IMR-90 (cell line): ENCODE measurements at regions not wholly inside any gene's neighbourhood (a gene's known extent, or its start where the extent isn't known, plus 50 kb on each side); places are given as distances from the start of the nearest gene placed in this dataset.

ENCODE experiments used
- BHLHE40 ChIP-seq: fragments of 150-350 bp; IDR thresholded peaks from 2 replicates; pipeline ENCODE4 v1.6.1; 2016; ENCODE audit warnings: mild to moderate bottlenecking, low read depth, low read length
- CEBPB ChIP-seq: IDR thresholded peaks from 2 replicates; pipeline ENCODE4 v1.6.1; 2012; ENCODE audit warnings: low read depth, low read length, improper control_type of control experiment
- FOS ChIP-seq: fragments of 150-350 bp; IDR thresholded peaks from 2 replicates; pipeline ENCODE4 v1.6.1; 2016; ENCODE audit warnings: low read depth, low read length
- MAFK ChIP-seq: IDR thresholded peaks from 2 replicates; pipeline ENCODE4 v1.6.1; 2012; ENCODE audit warnings: low read depth, low read length, improper control_type of control experiment
- MXI1 ChIP-seq: IDR thresholded peaks from 2 replicates; pipeline ENCODE4 v1.6.1; 2012; ENCODE audit warnings: low read depth, mild to moderate bottlenecking, low read length, moderate library complexity, borderline replicate concordance
- NFE2L2 ChIP-seq: fragments of 150-350 bp; IDR thresholded peaks from 2 replicates; pipeline ENCODE4 v1.6.1; 2016; ENCODE audit warnings: low read depth, mild to moderate bottlenecking, low read length
- POLR2A ChIP-seq: IDR thresholded peaks from 2 replicates; pipeline ENCODE4 v1.6.1; 2012; ENCODE audit warnings: mild to moderate bottlenecking, low read depth, low read length
- RCOR1 ChIP-seq: IDR thresholded peaks from 2 replicates; pipeline ENCODE4 v1.6.1; 2012; ENCODE audit warnings: mild to moderate bottlenecking, low read length, improper control_type of control experiment; ENCODE audit not compliant: insufficient replicate concordance
- RFX5 ChIP-seq: IDR thresholded peaks from 2 replicates; pipeline ENCODE4 v1.8.0; 2012; ENCODE audit warnings: low read depth, mild to moderate bottlenecking, low read length, moderate library complexity
- SMC3 ChIP-seq: fragments of 150-350 bp; IDR thresholded peaks from 2 replicates; pipeline ENCODE4 v1.6.1; 2016; ENCODE audit warnings: low read depth, mild to moderate bottlenecking, antibody characterized with exemption, low read length, moderate library complexity
- TF ChIP-seq, protein P1 (sequence below): conservative IDR thresholded peaks from 2 replicates; pipeline ENCODE4 v1.5.1; 2012; ENCODE audit warnings: mild to moderate bottlenecking, low read depth, low read length, improper control_type of control experiment
- TF ChIP-seq, protein P2 (sequence below): fragments of 150-350 bp; IDR thresholded peaks from 2 replicates; pipeline ENCODE4 v1.6.1; 2017; ENCODE audit warnings: mild to moderate bottlenecking, antibody characterized with exemption, low read length, low read depth
- TF ChIP-seq, protein P3 (sequence below): fragments of 150-350 bp; IDR thresholded peaks from 2 replicates; pipeline ENCODE4 v1.6.1; 2016; ENCODE audit warnings: low read depth, mild to moderate bottlenecking, low read length, moderate library complexity, borderline replicate concordance

DNA sequence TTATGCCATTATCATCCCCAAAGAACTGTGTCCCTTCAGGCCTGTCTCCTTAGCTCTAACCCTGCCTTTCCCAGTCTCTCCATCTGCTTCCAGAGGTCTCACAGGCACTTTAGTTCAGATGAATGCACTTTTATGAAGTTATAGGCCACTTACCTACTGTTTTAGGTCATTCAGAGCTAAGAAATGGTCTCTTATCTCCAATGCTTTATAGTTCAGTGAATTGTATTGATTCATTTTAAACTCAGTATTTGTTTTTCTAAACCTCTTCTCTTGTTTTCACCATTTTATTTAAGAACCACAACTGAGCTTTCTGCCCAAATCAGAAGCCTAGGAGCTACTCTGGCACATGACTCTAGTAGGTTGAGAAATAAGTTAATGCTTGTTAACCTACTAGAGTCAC, 197.5 kb upstream of the ATP2B1 start:
- TF ChIP-seq, protein P1, sequence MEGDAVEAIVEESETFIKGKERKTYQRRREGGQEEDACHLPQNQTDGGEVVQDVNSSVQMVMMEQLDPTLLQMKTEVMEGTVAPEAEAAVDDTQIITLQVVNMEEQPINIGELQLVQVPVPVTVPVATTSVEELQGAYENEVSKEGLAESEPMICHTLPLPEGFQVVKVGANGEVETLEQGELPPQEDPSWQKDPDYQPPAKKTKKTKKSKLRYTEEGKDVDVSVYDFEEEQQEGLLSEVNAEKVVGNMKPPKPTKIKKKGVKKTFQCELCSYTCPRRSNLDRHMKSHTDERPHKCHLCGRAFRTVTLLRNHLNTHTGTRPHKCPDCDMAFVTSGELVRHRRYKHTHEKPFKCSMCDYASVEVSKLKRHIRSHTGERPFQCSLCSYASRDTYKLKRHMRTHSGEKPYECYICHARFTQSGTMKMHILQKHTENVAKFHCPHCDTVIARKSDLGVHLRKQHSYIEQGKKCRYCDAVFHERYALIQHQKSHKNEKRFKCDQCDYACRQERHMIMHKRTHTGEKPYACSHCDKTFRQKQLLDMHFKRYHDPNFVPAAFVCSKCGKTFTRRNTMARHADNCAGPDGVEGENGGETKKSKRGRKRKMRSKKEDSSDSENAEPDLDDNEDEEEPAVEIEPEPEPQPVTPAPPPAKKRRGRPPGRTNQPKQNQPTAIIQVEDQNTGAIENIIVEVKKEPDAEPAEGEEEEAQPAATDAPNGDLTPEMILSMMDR: no peak
- TF ChIP-seq POLR2A (no peak), RFX5 (no peak), RCOR1 (no peak), FOS (no peak), CEBPB (no peak), SMC3 (no peak), MXI1 (no peak), BHLHE40 (no peak), MAFK (no peak), NFE2L2 (no peak)
- TF ChIP-seq, protein P2, sequence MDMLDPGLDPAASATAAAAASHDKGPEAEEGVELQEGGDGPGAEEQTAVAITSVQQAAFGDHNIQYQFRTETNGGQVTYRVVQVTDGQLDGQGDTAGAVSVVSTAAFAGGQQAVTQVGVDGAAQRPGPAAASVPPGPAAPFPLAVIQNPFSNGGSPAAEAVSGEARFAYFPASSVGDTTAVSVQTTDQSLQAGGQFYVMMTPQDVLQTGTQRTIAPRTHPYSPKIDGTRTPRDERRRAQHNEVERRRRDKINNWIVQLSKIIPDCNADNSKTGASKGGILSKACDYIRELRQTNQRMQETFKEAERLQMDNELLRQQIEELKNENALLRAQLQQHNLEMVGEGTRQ: no peak
- TF ChIP-seq, protein P3, sequence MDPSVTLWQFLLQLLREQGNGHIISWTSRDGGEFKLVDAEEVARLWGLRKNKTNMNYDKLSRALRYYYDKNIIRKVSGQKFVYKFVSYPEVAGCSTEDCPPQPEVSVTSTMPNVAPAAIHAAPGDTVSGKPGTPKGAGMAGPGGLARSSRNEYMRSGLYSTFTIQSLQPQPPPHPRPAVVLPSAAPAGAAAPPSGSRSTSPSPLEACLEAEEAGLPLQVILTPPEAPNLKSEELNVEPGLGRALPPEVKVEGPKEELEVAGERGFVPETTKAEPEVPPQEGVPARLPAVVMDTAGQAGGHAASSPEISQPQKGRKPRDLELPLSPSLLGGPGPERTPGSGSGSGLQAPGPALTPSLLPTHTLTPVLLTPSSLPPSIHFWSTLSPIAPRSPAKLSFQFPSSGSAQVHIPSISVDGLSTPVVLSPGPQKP: no peak
